ENCODE measurements at regions not wholly inside any gene's neighbourhood (a gene's known extent, or its start where the extent isn't known, plus 50 kb on each side); places are given as distances from the start of the nearest gene placed in this dataset.

GRCh38 chr15:38620851-38621594, 56.4 kb upstream of the RASGRP1 start:
- Mint-ChIP-seq H3K27ac (no peak overlapping the region), H3K4me3 (no peak overlapping the region), H3K9me3 (no peaks in the 10 kb centered on the region), H3K4me1 (peaks cover 11% of the 10 kb centered on the region), H3K36me3 (no peaks in the 10 kb centered on the region), H3K27me3 (ENCODE audit: low read depth in 3 of 3) (no peaks in the 10 kb centered on the region)
- Histone ChIP-seq H3K4me3 (replicated peaks in 1 of 3; ENCODE audit: low read depth in 2 of 3, low read length in 3 of 3) (no peak overlapping the region), H3K27ac (ENCODE audit: low read depth in 1 of 2, low read length in 2 of 2) (no peak overlapping the region), H3K4me2 (replicated peaks; ENCODE audit: extremely low read depth, low read length, poor library complexity, severe bottlenecking) (no peak overlapping the region), H4K20me1 (ENCODE audit: insufficient read depth, low read length) (no peaks in the 10 kb centered on the region), H2AFZ (ENCODE audit: insufficient read depth, low read depth, low read length, poor library complexity, severe bottlenecking) (no peak overlapping the region), H3K9me3 (replicated peaks in 1 of 2; ENCODE audit: control insufficient read depth in 1 of 2, insufficient read depth in 1 of 2, low read length in 2 of 2) (no peaks in the 10 kb centered on the region), H3K9ac (ENCODE audit: insufficient read depth, low read length, poor library complexity, severe bottlenecking) (no peak overlapping the region), H3K36me3 (replicated peaks in 1 of 2; ENCODE audit: control insufficient read depth in 1 of 2, insufficient read depth in 2 of 2, low read length in 2 of 2) (no peaks in the 10 kb centered on the region), H3K79me2 (ENCODE audit: insufficient read depth, low read length) (no peaks in the 10 kb centered on the region), H3K4me1 (ENCODE audit: control insufficient read depth in 1 of 2, insufficient read depth in 2 of 2, low read length in 2 of 2) (peaks cover 1 to 10% of the 10 kb centered on the region in 2 donors), H3K27me3 (ENCODE audit: control insufficient read depth in 2 of 2, insufficient read depth in 2 of 2, low read length in 2 of 2) (no peaks in the 10 kb centered on the region)
- intact Hi-C loops (cut with micrococcal nuclease): no loop called here
- no peak for DNase-seq
- 0% methylated on average over 1 of the region's 3 CpGs for WGBS (ENCODE audit: insufficient coverage)
- TF ChIP-seq, protein P1, sequence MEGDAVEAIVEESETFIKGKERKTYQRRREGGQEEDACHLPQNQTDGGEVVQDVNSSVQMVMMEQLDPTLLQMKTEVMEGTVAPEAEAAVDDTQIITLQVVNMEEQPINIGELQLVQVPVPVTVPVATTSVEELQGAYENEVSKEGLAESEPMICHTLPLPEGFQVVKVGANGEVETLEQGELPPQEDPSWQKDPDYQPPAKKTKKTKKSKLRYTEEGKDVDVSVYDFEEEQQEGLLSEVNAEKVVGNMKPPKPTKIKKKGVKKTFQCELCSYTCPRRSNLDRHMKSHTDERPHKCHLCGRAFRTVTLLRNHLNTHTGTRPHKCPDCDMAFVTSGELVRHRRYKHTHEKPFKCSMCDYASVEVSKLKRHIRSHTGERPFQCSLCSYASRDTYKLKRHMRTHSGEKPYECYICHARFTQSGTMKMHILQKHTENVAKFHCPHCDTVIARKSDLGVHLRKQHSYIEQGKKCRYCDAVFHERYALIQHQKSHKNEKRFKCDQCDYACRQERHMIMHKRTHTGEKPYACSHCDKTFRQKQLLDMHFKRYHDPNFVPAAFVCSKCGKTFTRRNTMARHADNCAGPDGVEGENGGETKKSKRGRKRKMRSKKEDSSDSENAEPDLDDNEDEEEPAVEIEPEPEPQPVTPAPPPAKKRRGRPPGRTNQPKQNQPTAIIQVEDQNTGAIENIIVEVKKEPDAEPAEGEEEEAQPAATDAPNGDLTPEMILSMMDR (IDR thresholded peaks at IDR 0.05): no peak

- Mint-ChIP-seq H3K4me3 (no peak overlapping the region), H3K27me3 (ENCODE audit: low read depth in 3 of 3) (peaks cover 0 to 2% (median 0%) of the 10 kb centered on the region in 3 donors), H3K9me3 (no peaks in the 10 kb centered on the region), H3K36me3 (no peaks in the 10 kb centered on the region), H3K4me1 (peaks cover 23% of the 10 kb centered on the region), H3K27ac (no peak overlapping the region)
- H3K79me2 ChIP-seq (ENCODE audit: insufficient read depth, low read length): no peaks in the 10 kb centered on the region
- no peak overlapping the region for H2AFZ ChIP-seq (ENCODE audit: insufficient read depth, low read depth, low read length, poor library complexity, severe bottlenecking)
- no peak overlapping the region for H3K4me2 ChIP-seq (replicated peaks; ENCODE audit: extremely low read depth, low read length, poor library complexity, severe bottlenecking)
- H3K27me3 ChIP-seq (ENCODE audit: control insufficient read depth in 2 of 2, insufficient read depth in 2 of 2, low read length in 2 of 2): no peaks in the 10 kb centered on the region
- peaks cover 12 to 21% of the 10 kb centered on the region in 2 donors for H3K4me1 ChIP-seq (ENCODE audit: control insufficient read depth in 1 of 2, insufficient read depth in 2 of 2, low read length in 2 of 2)
- no peaks in the 10 kb centered on the region for H3K36me3 ChIP-seq (replicated peaks in 1 of 2; ENCODE audit: control insufficient read depth in 1 of 2, insufficient read depth in 2 of 2, low read length in 2 of 2)
- intact Hi-C loops (cut with micrococcal nuclease): no loop called here
- H4K20me1 ChIP-seq (ENCODE audit: insufficient read depth, low read length): no peaks in the 10 kb centered on the region
- no peak for DNase-seq
- WGBS (ENCODE audit: insufficient coverage): 100% methylated on average over 3 of the region's 7 CpGs
- no peak overlapping the region for H3K4me3 ChIP-seq (replicated peaks in 1 of 3; ENCODE audit: low read depth in 2 of 3, low read length in 3 of 3)
- H3K9ac ChIP-seq (ENCODE audit: insufficient read depth, low read length, poor library complexity, severe bottlenecking): no peak overlapping the region
- TF ChIP-seq, protein P1 (IDR thresholded peaks at IDR 0.05): no peak
- H3K27ac ChIP-seq (ENCODE audit: low read depth in 1 of 2, low read length in 2 of 2): no peak overlapping the region
- no peaks in the 10 kb centered on the region for H3K9me3 ChIP-seq (replicated peaks in 1 of 2; ENCODE audit: control insufficient read depth in 1 of 2, insufficient read depth in 1 of 2, low read length in 2 of 2)
Measured at GRCh38 chr15:38622304-38622703, 57.7 kb upstream of the RASGRP1 start.
